NT2/D1 (cell line): ENCODE measurements at regions not wholly inside any gene's neighbourhood (a gene's known extent, or its start where the extent isn't known, plus 50 kb on each side); places are given as distances from the start of the nearest gene placed in this dataset.

Experiments used
- DNase-seq: peaks from one replicate; pipeline ENCODE4 v3.0.0-alpha.2; 2011; ENCODE audit warnings: low read depth, low spot score
- H3K27me3 ChIP-seq: 2 replicates; pipeline ENCODE4 v1.6.0; 2011; ENCODE audit warnings: mild to moderate bottlenecking; ENCODE audit not compliant: insufficient read length, insufficient read depth
- H3K36me3 ChIP-seq: 2 replicates; pipeline ENCODE4 v1.6.1; 2011; ENCODE audit warnings: mild to moderate bottlenecking, low read length, mixed read lengths; ENCODE audit not compliant: insufficient read depth, insufficient read length
- H3K4me1 ChIP-seq: 2 replicates; pipeline ENCODE4 v1.5.1; 2011; ENCODE audit not compliant: insufficient read depth, insufficient read length
- H3K4me3 ChIP-seq: 2 replicates; pipeline ENCODE4 v1.5.1; 2011; ENCODE audit warnings: low read depth; ENCODE audit not compliant: insufficient read length
- H3K9ac ChIP-seq: 2 replicates; pipeline ENCODE4 v1.6.0; 2011; ENCODE audit warnings: low read depth; ENCODE audit not compliant: insufficient read length
- H3K9me3 ChIP-seq: 2 replicates; pipeline ENCODE4 v1.5.1; 2011; ENCODE audit warnings: mild to moderate bottlenecking, low read length; ENCODE audit not compliant: insufficient read depth
- SUZ12 ChIP-seq: IDR thresholded peaks from 2 replicates; pipeline ENCODE4 v1.6.1; 2011; ENCODE audit not compliant: insufficient read length, insufficient read depth; ENCODE audit errors: extremely low read depth
- YY1 ChIP-seq: IDR thresholded peaks from 2 replicates; pipeline ENCODE4 v1.6.1; 2011; ENCODE audit not compliant: insufficient read length, insufficient read depth
- ZNF274 ChIP-seq: IDR thresholded peaks from 2 replicates; pipeline ENCODE4 v1.6.1; 2011; ENCODE audit warnings: mild to moderate bottlenecking, low read depth, low read length

- H3K4me1 ChIP-seq: no peaks in the 10 kb centered on the region
- DNase-seq: no peak
- H3K4me3 ChIP-seq: no peak overlapping the region
- H3K27me3 ChIP-seq: no peaks in the 10 kb centered on the region
- H3K9ac ChIP-seq: no peak overlapping the region
- H3K36me3 ChIP-seq: no peaks in the 10 kb centered on the region
- no peaks in the 10 kb centered on the region; the same call in 1 of the 2 replicates for H3K9me3 ChIP-seq
- TF ChIP-seq SUZ12: no peak
These were observed 154.2 kb upstream of the NEIL3 start for GRCh38 chr4:177155454-177155853.

GRCh38 chr4:177159600-177159999 is 150.1 kb upstream of the NEIL3 start:
- no peak for DNase-seq
- H3K4me1 ChIP-seq: no peaks in the 10 kb centered on the region

GRCh38 chr4:177161781-177162180 is 147.9 kb upstream of the NEIL3 start:
- Histone ChIP-seq H3K4me1 (no peaks in the 10 kb centered on the region), H3K36me3 (no peaks in the 10 kb centered on the region), H3K9ac (no peak overlapping the region), H3K9me3 (no peaks in the 10 kb centered on the region), H3K4me3 (no peak overlapping the region), H3K27me3 (no peaks in the 10 kb centered on the region)
- no peak for TF ChIP-seq SUZ12
- TF ChIP-seq YY1: no peak
- no peak for TF ChIP-seq ZNF274
- no peak for DNase-seq

More at GRCh38 chr4:177159600-177159999, 150.1 kb upstream of the NEIL3 start:
- no peak overlapping the region for H3K9ac ChIP-seq
- no peaks in the 10 kb centered on the region for H3K36me3 ChIP-seq
- no peaks in the 10 kb centered on the region for H3K27me3 ChIP-seq
- no peaks in the 10 kb centered on the region for H3K9me3 ChIP-seq
- no peak overlapping the region for H3K4me3 ChIP-seq
- TF ChIP-seq YY1 (no peak), ZNF274 (no peak), SUZ12 (no peak)

GRCh38 chr4:177163532-177163931 is 146.1 kb upstream of the NEIL3 start:
- H3K4me3 ChIP-seq: no peak overlapping the region
- TF ChIP-seq YY1: no peak
- no peak for TF ChIP-seq SUZ12
- TF ChIP-seq ZNF274: no peak
- no peaks in the 10 kb centered on the region for H3K4me1 ChIP-seq
- H3K27me3 ChIP-seq: no peaks in the 10 kb centered on the region
- no peaks in the 10 kb centered on the region for H3K36me3 ChIP-seq
- no peak for DNase-seq
- no peak overlapping the region for H3K9ac ChIP-seq
- no peaks in the 10 kb centered on the region for H3K9me3 ChIP-seq

- no peaks in the 10 kb centered on the region for H3K9me3 ChIP-seq
- no peaks in the 10 kb centered on the region for H3K27me3 ChIP-seq
- H3K4me1 ChIP-seq: no peaks in the 10 kb centered on the region
- H3K36me3 ChIP-seq: no peaks in the 10 kb centered on the region
- no peak for DNase-seq
- no peak overlapping the region for H3K9ac ChIP-seq
- no peak overlapping the region for H3K4me3 ChIP-seq
- TF ChIP-seq ZNF274 (no peak), YY1 (no peak), SUZ12 (no peak)
These were observed 138.1 kb upstream of the NEIL3 start for GRCh38 chr4:177171588-177171987.

GRCh38 chr4:177175473-177175872 is 134.2 kb upstream of the NEIL3 start:
- H3K36me3 ChIP-seq: no peaks in the 10 kb centered on the region
- no peaks in the 10 kb centered on the region for H3K27me3 ChIP-seq
- H3K4me3 ChIP-seq: no peak overlapping the region
- no peak overlapping the region for H3K9ac ChIP-seq
- DNase-seq: no peak
- TF ChIP-seq ZNF274 (no peak), YY1 (no peak), SUZ12 (no peak)
- H3K9me3 ChIP-seq: no peaks in the 10 kb centered on the region
- H3K4me1 ChIP-seq: no peaks in the 10 kb centered on the region

- Histone ChIP-seq H3K36me3 (no peaks in the 10 kb centered on the region), H3K4me1 (no peaks in the 10 kb centered on the region), H3K9ac (no peak overlapping the region)
These were observed 132.1 kb upstream of the NEIL3 start for GRCh38 chr4:177177541-177178081.

GRCh38 chr4:177178246-177178645 is 131.4 kb upstream of the NEIL3 start:
- Histone ChIP-seq H3K4me3 (no peak overlapping the region), H3K27me3 (no peaks in the 10 kb centered on the region), H3K9me3 (no peaks in the 10 kb centered on the region), H3K9ac (no peak overlapping the region), H3K4me1 (no peaks in the 10 kb centered on the region), H3K36me3 (no peaks in the 10 kb centered on the region)
- no peak for TF ChIP-seq ZNF274
- no peak for TF ChIP-seq YY1
- TF ChIP-seq SUZ12: no peak
- DNase-seq: no peak

More at GRCh38 chr4:177177541-177178081, 132.1 kb upstream of the NEIL3 start:
- no peak for TF ChIP-seq ZNF274
- no peak for TF ChIP-seq SUZ12
- TF ChIP-seq YY1: no peak
- no peak for DNase-seq
- Histone ChIP-seq H3K9me3 (no peaks in the 10 kb centered on the region), H3K4me3 (no peak overlapping the region), H3K27me3 (no peaks in the 10 kb centered on the region)
